ENCODE measurements at regions not wholly inside any gene's neighbourhood (a gene's known extent, or its start where the extent isn't known, plus 50 kb on each side); places are given as distances from the start of the nearest gene placed in this dataset.

DNA sequence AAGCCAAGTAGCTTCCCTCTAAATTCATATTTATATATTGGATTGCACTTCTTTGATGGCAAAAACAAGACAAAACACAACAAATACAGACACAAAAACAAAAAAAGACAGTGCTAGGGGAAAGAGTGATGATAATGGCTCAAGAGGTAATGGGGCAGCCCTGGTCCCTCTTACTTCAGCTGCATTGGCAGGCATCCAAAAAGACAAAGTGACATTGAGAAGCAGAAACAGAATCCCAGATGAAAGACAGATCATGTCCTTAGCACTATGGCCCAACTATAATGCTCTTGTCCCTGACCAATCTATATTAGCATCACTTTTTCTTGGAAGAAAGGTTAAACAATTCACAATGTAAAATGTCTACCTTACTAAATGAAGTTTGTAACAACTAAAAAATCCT lies 76.2 kb downstream of the GPR85 start:
- H3K9me3 ChIP-seq (ENCODE audit: severe bottlenecking) = no peaks in the 10 kb centered on the region
- no peak overlapping the region for H3K4me3 ChIP-seq (ENCODE audit: low read depth, low read length)
- H3K36me3 ChIP-seq = no peaks in the 10 kb centered on the region
- no peak overlapping the region for H3K27ac ChIP-seq
- DNase-seq = no peak
- no peaks in the 10 kb centered on the region for H3K27me3 ChIP-seq (ENCODE audit: insufficient read depth, low read depth, severe bottlenecking)
- TF ChIP-seq, protein P1, sequence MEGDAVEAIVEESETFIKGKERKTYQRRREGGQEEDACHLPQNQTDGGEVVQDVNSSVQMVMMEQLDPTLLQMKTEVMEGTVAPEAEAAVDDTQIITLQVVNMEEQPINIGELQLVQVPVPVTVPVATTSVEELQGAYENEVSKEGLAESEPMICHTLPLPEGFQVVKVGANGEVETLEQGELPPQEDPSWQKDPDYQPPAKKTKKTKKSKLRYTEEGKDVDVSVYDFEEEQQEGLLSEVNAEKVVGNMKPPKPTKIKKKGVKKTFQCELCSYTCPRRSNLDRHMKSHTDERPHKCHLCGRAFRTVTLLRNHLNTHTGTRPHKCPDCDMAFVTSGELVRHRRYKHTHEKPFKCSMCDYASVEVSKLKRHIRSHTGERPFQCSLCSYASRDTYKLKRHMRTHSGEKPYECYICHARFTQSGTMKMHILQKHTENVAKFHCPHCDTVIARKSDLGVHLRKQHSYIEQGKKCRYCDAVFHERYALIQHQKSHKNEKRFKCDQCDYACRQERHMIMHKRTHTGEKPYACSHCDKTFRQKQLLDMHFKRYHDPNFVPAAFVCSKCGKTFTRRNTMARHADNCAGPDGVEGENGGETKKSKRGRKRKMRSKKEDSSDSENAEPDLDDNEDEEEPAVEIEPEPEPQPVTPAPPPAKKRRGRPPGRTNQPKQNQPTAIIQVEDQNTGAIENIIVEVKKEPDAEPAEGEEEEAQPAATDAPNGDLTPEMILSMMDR (IDR thresholded peaks at IDR 0.05; ENCODE audit: low read depth, low read length) = no peak

DNA sequence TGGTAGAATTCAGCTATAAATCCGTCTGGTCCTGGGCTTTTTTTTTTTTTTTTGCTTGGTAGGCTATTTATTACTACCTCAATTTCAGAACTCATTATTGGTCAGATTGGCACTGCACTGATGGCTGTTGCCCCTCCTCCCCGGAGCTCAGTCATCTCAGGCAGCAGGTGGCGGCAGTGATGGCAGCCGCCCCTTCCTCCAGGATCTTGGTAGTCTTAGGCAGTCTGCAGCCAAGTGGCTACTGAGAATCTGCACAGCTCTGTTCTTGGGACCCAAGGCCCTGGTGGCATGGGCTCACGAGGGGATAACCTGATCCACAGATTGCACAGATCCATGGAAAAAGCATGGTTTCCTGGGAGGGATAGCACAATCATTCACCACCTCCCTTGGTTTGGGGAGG lies 77.9 kb downstream of the GPR85 start:
- DNase-seq = no peak
- H3K36me3 ChIP-seq = no peaks in the 10 kb centered on the region
- H3K4me3 ChIP-seq (ENCODE audit: low read depth, low read length) = no peak overlapping the region
- H3K27ac ChIP-seq = no peak overlapping the region
- H3K27me3 ChIP-seq (ENCODE audit: insufficient read depth, low read depth, severe bottlenecking) = no peaks in the 10 kb centered on the region
- TF ChIP-seq, protein P1 (IDR thresholded peaks at IDR 0.05; ENCODE audit: low read depth, low read length) = no peak
- no peaks in the 10 kb centered on the region for H3K9me3 ChIP-seq (ENCODE audit: severe bottlenecking)

DNA sequence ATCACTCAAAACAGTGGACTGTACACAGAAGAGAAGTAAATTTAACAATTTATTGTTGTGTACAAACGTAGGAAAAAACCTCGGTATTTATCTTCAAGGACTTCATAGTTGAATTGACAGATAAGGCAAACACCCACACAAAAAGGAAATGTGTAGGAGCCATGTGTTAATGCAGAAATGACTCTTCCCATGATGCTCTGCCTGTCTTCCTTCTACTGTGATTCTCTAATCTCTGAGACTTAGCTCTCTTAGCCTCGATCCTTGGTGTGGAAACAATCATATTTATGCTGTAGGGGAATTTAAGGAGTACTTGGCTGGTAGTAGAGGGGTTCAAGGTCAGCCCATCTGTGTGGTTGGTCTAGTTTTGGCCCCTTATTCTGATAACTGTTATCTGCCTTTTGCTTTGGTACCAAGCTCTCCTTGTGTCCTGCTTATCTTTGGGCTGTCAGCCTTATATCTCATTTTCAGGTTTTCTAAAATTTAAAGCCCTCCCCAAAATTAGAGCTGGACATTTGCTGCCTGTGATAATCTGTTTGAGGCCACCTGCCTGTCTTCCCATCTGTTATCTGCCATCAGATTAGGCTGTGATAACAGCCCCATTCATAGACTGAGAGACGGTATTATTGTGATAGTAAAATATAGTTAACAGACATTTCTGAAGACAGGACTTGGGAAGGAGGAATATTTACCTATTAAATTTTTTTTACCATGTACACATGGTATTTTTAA lies 81.7 kb downstream of the GPR85 start:
- H3K27me3 ChIP-seq (ENCODE audit: insufficient read depth, low read depth, severe bottlenecking) = no peaks in the 10 kb centered on the region
- H3K4me3 ChIP-seq (ENCODE audit: low read depth, low read length) = no peak overlapping the region
- no peak overlapping the region for H3K27ac ChIP-seq
- no peak for DNase-seq
- TF ChIP-seq, protein P1 (IDR thresholded peaks at IDR 0.05; ENCODE audit: low read depth, low read length) = no peak
- no peaks in the 10 kb centered on the region for H3K36me3 ChIP-seq
- H3K9me3 ChIP-seq (ENCODE audit: severe bottlenecking) = no peaks in the 10 kb centered on the region

DNA sequence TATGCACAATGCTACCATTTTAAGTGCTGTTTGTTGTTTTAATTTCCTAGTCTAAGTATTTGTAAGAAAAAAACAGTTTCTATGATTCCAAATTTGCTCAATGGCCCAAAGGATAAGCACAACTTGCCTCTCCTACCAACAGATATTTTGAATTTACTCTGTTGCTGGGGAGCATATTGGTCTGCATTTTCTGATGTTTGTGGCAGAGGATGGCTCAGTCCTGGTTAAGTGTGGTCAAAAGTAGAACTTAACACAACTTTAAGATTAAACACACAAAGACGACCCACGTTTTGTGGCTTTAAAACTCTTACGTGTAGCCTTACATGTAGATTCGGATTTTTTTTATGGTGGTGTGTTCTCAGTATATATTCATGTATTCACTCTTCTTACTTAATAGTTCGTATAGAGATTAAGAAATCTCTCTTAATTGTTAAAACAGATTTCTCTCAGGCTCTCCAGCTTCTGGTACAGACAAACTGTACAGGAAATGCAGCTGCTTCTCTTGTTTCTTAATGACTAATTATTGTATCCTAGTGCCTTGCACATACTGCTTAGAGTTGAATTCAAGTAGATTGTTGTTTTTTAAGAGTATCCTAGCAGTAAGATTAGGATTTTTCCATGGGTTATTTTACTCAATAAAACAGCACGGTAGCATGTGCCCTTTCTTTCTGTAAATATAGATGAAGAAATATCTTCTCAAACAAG lies 86.2 kb downstream of the GPR85 start:
- H3K27me3 ChIP-seq (ENCODE audit: insufficient read depth, low read depth, severe bottlenecking) = no peaks in the 10 kb centered on the region
- H3K4me3 ChIP-seq (ENCODE audit: low read depth, low read length) = no peak overlapping the region
- no peaks in the 10 kb centered on the region for H3K9me3 ChIP-seq (ENCODE audit: severe bottlenecking)
- DNase-seq = no peak
- TF ChIP-seq, protein P1 (IDR thresholded peaks at IDR 0.05; ENCODE audit: low read depth, low read length) = no peak
- H3K27ac ChIP-seq = no peak overlapping the region
- H3K36me3 ChIP-seq = no peaks in the 10 kb centered on the region

DNA sequence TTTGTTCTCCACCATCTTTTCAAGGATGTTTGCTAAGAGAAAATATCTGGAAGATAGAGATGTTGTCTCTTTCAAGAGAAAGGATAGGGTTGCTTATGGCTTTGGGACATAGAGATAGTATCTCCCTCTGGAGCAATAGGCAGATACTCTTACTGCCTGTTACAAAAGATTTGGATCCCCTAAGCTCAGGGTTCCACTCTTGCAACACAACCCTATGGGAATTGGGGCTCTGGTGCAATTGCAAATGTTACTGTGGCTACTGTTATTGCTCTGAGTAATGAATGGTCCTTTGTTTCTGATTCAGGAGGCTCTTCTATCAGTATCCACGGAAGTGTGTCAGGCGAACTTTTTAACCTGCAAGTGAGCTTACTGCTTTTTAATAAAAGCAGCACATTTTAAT lies 88.8 kb downstream of the GPR85 start:
- TF ChIP-seq, protein P1 (IDR thresholded peaks at IDR 0.05; ENCODE audit: low read depth, low read length) = no peak
- H3K4me3 ChIP-seq (ENCODE audit: low read depth, low read length) = no peak overlapping the region
- no peaks in the 10 kb centered on the region for H3K9me3 ChIP-seq (ENCODE audit: severe bottlenecking)
- no peak for DNase-seq
- no peak overlapping the region for H3K27ac ChIP-seq
- H3K36me3 ChIP-seq = no peaks in the 10 kb centered on the region
- H3K27me3 ChIP-seq (ENCODE audit: insufficient read depth, low read depth, severe bottlenecking) = no peaks in the 10 kb centered on the region

Measured in WERI-Rb-1 (cell line).